Dendritic cell treated with granulocyte-macrophage colony-stimulating factor and Interleukin-4, amounts not matched to agents 40 ng/mL and 50 ng/mL, for 4 days (primary cell): ENCODE measurements at regions not wholly inside any gene's neighbourhood (a gene's known extent, or its start where the extent isn't known, plus 50 kb on each side); places are given as distances from the start of the nearest gene placed in this dataset.
"Not testable (repeated sequence)": the region's sequence is repeated elsewhere in the genome, so short reads cannot be mapped to it uniquely, and the experiment has no call there.

ENCODE experiments used
- H3K27ac Mint-ChIP-seq: one replicate; pipeline ENCODE4 v1.8.0; 2022; ENCODE audit warnings: mild to moderate bottlenecking, mixed read lengths
- H3K27me3 Mint-ChIP-seq: one replicate; pipeline ENCODE4 v1.8.0; 2022; ENCODE audit warnings: mild to moderate bottlenecking, mixed read lengths
- H3K36me3 Mint-ChIP-seq: one replicate; pipeline ENCODE4 v1.8.0; 2022; ENCODE audit warnings: low read depth, mixed read lengths
- H3K4me1 Mint-ChIP-seq: one replicate; pipeline ENCODE4 v1.8.0; 2022; ENCODE audit warnings: low read depth, mixed read lengths
- H3K4me3 Mint-ChIP-seq: one replicate; pipeline ENCODE4 v1.8.0; 2022; ENCODE audit warnings: mild to moderate bottlenecking, moderate library complexity, mixed read lengths
- H3K9me3 Mint-ChIP-seq: one replicate; pipeline ENCODE4 v1.8.0; 2022; ENCODE audit warnings: mixed read lengths
- intact Hi-C: fragments of 100-400 bp; cut with micrococcal nuclease; formaldehyde crosslinking; loops from one replicate; pipeline ENCODE4 v1.15.0; 2022

- H3K27ac Mint-ChIP-seq = no peak overlapping the region
- intact Hi-C loops = no loop called here
Observed at GRCh38 chr14:104307246-104307626, 168.8 kb downstream of the KIF26A start.

GRCh38 chr14:104307627-104308401 is 169.4 kb downstream of the KIF26A start:
- no peaks in the 10 kb centered on the region for H3K4me1 Mint-ChIP-seq
- H3K27me3 Mint-ChIP-seq = no peaks in the 10 kb centered on the region
- no peaks in the 10 kb centered on the region for H3K36me3 Mint-ChIP-seq
- H3K4me3 Mint-ChIP-seq = no peak overlapping the region
- no peak overlapping the region for H3K27ac Mint-ChIP-seq
- H3K9me3 Mint-ChIP-seq = peaks cover 9% of the 10 kb centered on the region
- intact Hi-C loops = no loop called here

More at GRCh38 chr14:104307246-104307626, 168.8 kb downstream of the KIF26A start:
- no peaks in the 10 kb centered on the region for H3K4me1 Mint-ChIP-seq
- no peaks in the 10 kb centered on the region for H3K27me3 Mint-ChIP-seq
- H3K9me3 Mint-ChIP-seq = peaks cover 9% of the 10 kb centered on the region
- no peak overlapping the region for H3K4me3 Mint-ChIP-seq
- H3K36me3 Mint-ChIP-seq = no peaks in the 10 kb centered on the region

- H3K27ac Mint-ChIP-seq, H3K36me3 Mint-ChIP-seq, H3K4me3 Mint-ChIP-seq, H3K9me3 Mint-ChIP-seq, H3K27me3 Mint-ChIP-seq, H3K4me1 Mint-ChIP-seq, intact Hi-C loops: not testable (repeated sequence)
Observed at GRCh38 chr14:104308534-104308933, 170.1 kb downstream of the KIF26A start.

- Mint-ChIP-seq H3K36me3 (no peaks in the 10 kb centered on the region), H3K9me3 (peaks cover 9% of the 10 kb centered on the region), H3K27ac (no peak overlapping the region), H3K27me3 (no peaks in the 10 kb centered on the region), H3K4me1 (no peaks in the 10 kb centered on the region), H3K4me3 (no peak overlapping the region)
- intact Hi-C loops = no loop called here
Observed at GRCh38 chr14:104309657-104310369, 171.4 kb downstream of the KIF26A start.

- no peaks in the 10 kb centered on the region for H3K4me1 Mint-ChIP-seq
- no peaks in the 10 kb centered on the region for H3K27me3 Mint-ChIP-seq
Observed at GRCh38 chr14:104311358-104311757, 173.0 kb downstream of the KIF26A start.

GRCh38 chr14:104313674-104314073 is 175.3 kb downstream of the KIF26A start:
- Mint-ChIP-seq H3K4me3 (no peak overlapping the region), H3K36me3 (no peaks in the 10 kb centered on the region), H3K9me3 (peaks cover 9% of the 10 kb centered on the region), H3K27ac (no peak overlapping the region), H3K4me1 (no peaks in the 10 kb centered on the region), H3K27me3 (no peaks in the 10 kb centered on the region)
- intact Hi-C loops = no loop called here

More at GRCh38 chr14:104311358-104311757, 173.0 kb downstream of the KIF26A start:
- Mint-ChIP-seq H3K4me3 (no peak overlapping the region), H3K36me3 (no peaks in the 10 kb centered on the region), H3K9me3 (peaks cover 9% of the 10 kb centered on the region), H3K27ac (no peak overlapping the region)
- intact Hi-C loops = no loop called here

GRCh38 chr14:104314251-104314941 is 176.0 kb downstream of the KIF26A start:
- no peaks in the 10 kb centered on the region for H3K27me3 Mint-ChIP-seq
- no peak overlapping the region for H3K27ac Mint-ChIP-seq
- no peak overlapping the region for H3K4me3 Mint-ChIP-seq
- H3K36me3 Mint-ChIP-seq = no peaks in the 10 kb centered on the region
- H3K9me3 Mint-ChIP-seq = peaks cover 9% of the 10 kb centered on the region
- H3K4me1 Mint-ChIP-seq = no peaks in the 10 kb centered on the region
- intact Hi-C loops = no loop called here

GRCh38 chr14:104315169-104315568 is 176.8 kb downstream of the KIF26A start:
- Mint-ChIP-seq H3K36me3 (no peaks in the 10 kb centered on the region), H3K27ac (no peak overlapping the region)
- intact Hi-C loops = no loop called here

GRCh38 chr14:104315625-104316024 is 177.2 kb downstream of the KIF26A start:
- Mint-ChIP-seq H3K4me1 (no peaks in the 10 kb centered on the region), H3K36me3 (no peaks in the 10 kb centered on the region), H3K9me3 (no peaks in the 10 kb centered on the region), H3K27ac (no peak overlapping the region), H3K4me3 (no peak overlapping the region), H3K27me3 (peaks cover 1% of the 10 kb centered on the region)
- intact Hi-C loops = no loop called here

More at GRCh38 chr14:104315169-104315568, 176.8 kb downstream of the KIF26A start:
- H3K4me1 Mint-ChIP-seq = no peaks in the 10 kb centered on the region
- no peaks in the 10 kb centered on the region for H3K27me3 Mint-ChIP-seq
- H3K9me3 Mint-ChIP-seq = peaks cover 4% of the 10 kb centered on the region
- no peak overlapping the region for H3K4me3 Mint-ChIP-seq

GRCh38 chr14:104316121-104316722 is 177.8 kb downstream of the KIF26A start:
- Mint-ChIP-seq H3K4me1 (no peaks in the 10 kb centered on the region), H3K27me3 (peaks cover 3% of the 10 kb centered on the region), H3K4me3 (no peak overlapping the region), H3K36me3 (no peaks in the 10 kb centered on the region), H3K9me3 (no peaks in the 10 kb centered on the region), H3K27ac (no peak overlapping the region)
- intact Hi-C loops = no loop called here

- H3K27me3 Mint-ChIP-seq = peaks cover 3% of the 10 kb centered on the region
- H3K36me3 Mint-ChIP-seq = no peaks in the 10 kb centered on the region
- H3K4me1 Mint-ChIP-seq = no peaks in the 10 kb centered on the region
- H3K4me3 Mint-ChIP-seq = no peak overlapping the region
- intact Hi-C loops = no loop called here
- no peak overlapping the region for H3K27ac Mint-ChIP-seq
- H3K9me3 Mint-ChIP-seq = no peaks in the 10 kb centered on the region
Observed at GRCh38 chr14:104316723-104317491, 178.5 kb downstream of the KIF26A start.

- H3K27ac Mint-ChIP-seq = no peak overlapping the region
- no peaks in the 10 kb centered on the region for H3K4me1 Mint-ChIP-seq
- H3K9me3 Mint-ChIP-seq = no peaks in the 10 kb centered on the region
- no peak overlapping the region for H3K4me3 Mint-ChIP-seq
- intact Hi-C loops = no loop called here
- H3K36me3 Mint-ChIP-seq = no peaks in the 10 kb centered on the region
- peaks cover 3% of the 10 kb centered on the region for H3K27me3 Mint-ChIP-seq
Observed at GRCh38 chr14:104317492-104317805, 179.1 kb downstream of the KIF26A start.

GRCh38 chr14:104317975-104318557 is 179.7 kb downstream of the KIF26A start:
- Mint-ChIP-seq H3K27me3 (peaks cover 3% of the 10 kb centered on the region), H3K27ac (no peak overlapping the region), H3K9me3 (no peaks in the 10 kb centered on the region), H3K36me3 (no peaks in the 10 kb centered on the region), H3K4me3 (no peak overlapping the region), H3K4me1 (no peaks in the 10 kb centered on the region)
- intact Hi-C loops = no loop called here
